Head of caudate nucleus (tissue), 42 donors: ENCODE measurements at regions not wholly inside any gene's neighbourhood (a gene's known extent, or its start where the extent isn't known, plus 50 kb on each side); places are given as distances from the start of the nearest gene placed in this dataset.
A peak's percentile ranks its signal among the peaks of the same experiment; 100 is the strongest.
"Not testable (repeated sequence)": the region's sequence is repeated elsewhere in the genome, so short reads cannot be mapped to it uniquely, and the experiment has no call there.

Experiments
- DNase-seq, 42 donors: peaks; one replicate each; pipeline versions ENCODE4 v3.0.0 to v3.0.0-alpha.2; 2020 to 2021; ENCODE audit warnings: mixed read lengths in 7 of 42
- intact Hi-C: fragments of 100-400 bp; cut with DNase I; formaldehyde crosslinking; loops from one replicate; pipeline ENCODE4 v1.15.0; 2022

DNA sequence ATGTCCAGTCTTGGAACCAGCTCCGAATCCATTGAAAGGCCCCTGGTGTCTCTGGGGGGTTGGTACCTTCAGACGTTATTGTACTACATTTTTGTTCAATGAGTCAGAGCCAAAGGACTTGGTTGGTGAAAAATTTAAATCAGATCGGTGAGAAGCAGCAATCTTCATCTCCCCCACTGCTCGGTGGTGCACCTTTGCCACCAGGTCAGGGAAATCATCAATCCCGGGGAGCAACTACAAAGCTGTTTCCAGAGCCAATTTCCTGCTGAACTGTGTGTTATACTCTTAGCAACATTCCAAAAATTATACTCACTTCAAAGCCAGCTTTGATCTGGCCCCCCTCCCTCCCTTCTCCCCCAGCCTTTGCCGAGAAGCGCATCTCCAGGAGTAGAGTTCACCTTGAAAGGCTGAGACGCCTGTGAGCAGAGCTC, 375.2 kb upstream of the WWC1 start:
- intact Hi-C loops = no loop called here
- no peak for DNase-seq

DNA sequence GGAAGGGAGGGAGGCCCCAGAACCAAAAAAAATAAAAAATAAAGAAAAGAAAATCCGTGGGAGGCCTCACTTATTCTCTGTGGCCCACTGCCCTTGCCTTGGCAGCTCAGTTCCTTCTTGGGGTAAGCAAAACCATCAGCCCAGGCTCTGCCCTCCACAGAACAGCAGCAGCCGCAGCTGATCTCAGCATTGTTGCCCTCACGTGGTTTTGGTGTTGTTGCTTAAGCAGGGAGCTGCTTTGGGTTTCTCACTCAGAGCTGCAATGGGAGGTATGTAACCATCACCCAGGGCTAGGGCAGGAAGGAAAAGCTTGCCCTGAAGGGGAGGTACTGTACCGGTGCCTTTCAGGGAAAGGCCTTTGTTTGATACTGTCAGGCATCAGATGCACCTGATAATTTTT, 374.7 kb upstream of the WWC1 start:
- intact Hi-C loops = no loop called here
- DNase-seq = peak in 19 of 42 donors; percentile 11 to 63 (median 31)

GRCh38 chr5:167918184-167918812, 373.1 kb upstream of the WWC1 start:
- DNase-seq = no peak
- intact Hi-C loops = no loop called here

GRCh38 chr5:167918813-167919483, 372.5 kb upstream of the WWC1 start:
- no peak for DNase-seq
- intact Hi-C loops = no loop called here

DNA sequence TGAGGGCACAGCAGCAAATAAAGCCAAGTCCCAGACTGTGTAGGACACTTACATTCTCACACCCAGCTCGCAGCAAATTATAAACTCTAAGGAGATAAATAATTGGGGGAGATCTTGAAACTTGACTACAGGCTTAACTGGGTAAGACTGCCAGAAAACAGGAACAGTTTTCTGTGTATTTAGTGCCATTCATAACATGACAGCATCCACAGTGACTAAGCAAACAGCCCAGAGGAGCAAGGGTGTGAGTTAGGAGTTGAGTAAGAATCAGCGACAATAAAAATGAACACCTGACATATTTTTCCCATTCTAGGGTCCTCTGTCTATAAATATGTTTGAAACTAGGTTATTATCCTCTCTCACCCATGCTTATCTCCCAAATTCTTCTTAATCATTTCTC, 370.9 kb upstream of the WWC1 start:
- intact Hi-C loops = no loop called here
- DNase-seq = no peak

- no peak for DNase-seq
- intact Hi-C loops = no loop called here
Observed at GRCh38 chr5:167921796-167922195, 369.6 kb upstream of the WWC1 start.

GRCh38 chr5:167923396-167923795, 368.0 kb upstream of the WWC1 start:
- DNase-seq = no peak
- intact Hi-C loops = no loop called here

GRCh38 chr5:167929841-167930240, 361.6 kb upstream of the WWC1 start:
- DNase-seq = no peak
- intact Hi-C loops = no loop called here

GRCh38 chr5:167934551-167934971, 356.9 kb upstream of the WWC1 start:
- intact Hi-C loops = no loop called here
- DNase-seq = peak in 6 of 42 donors; percentile 12 to 28 (median 17)

DNA sequence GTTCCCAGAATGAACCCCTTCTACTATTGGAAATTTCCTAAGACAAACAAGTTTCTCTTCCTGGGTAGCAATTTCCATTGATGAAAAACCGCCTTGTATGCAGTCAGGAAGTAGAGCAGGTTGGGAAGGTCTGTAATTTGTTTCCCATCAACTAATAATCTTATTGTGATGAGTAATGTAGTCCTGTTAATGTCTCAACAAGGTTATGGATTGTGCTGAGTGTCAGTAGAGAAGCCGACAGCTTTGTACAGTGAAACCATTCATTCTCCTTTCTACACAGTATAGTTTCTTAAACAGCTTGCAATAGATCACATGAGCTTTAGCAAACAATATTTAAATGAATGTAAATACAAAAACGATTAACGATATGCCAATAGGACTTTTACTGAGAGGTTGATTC, 355.4 kb upstream of the WWC1 start:
- DNase-seq = no peak
- intact Hi-C loops = no loop called here

GRCh38 chr5:167936944-167937634, 354.4 kb upstream of the WWC1 start:
- intact Hi-C loops = no loop called here
- DNase-seq = no peak

GRCh38 chr5:167937635-167937998, 353.8 kb upstream of the WWC1 start:
- DNase-seq = no peak
- intact Hi-C loops = no loop called here

DNA sequence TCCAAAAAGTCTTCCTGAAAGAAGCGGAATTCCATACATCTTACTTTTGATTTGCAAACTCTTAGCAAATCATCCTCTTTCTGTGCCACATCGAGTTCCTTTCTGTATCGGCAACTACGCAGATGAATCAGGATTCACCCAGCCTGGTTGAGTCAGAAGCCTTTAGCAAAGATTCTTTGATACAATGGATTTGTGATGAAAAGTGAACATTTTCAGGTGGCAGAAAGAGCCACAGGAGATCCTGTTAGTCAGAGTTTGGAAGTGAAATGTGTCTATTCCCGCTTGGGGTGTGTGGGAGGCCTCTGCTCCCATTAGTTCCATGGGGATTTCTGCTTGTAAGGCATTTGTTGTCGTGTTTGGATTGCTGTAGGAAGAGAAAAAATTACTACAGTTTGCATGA, 351.8 kb upstream of the WWC1 start:
- peak in 22 of 42 donors; percentile 3 to 73 (median 27) for DNase-seq
- intact Hi-C loops = no loop called here

DNA sequence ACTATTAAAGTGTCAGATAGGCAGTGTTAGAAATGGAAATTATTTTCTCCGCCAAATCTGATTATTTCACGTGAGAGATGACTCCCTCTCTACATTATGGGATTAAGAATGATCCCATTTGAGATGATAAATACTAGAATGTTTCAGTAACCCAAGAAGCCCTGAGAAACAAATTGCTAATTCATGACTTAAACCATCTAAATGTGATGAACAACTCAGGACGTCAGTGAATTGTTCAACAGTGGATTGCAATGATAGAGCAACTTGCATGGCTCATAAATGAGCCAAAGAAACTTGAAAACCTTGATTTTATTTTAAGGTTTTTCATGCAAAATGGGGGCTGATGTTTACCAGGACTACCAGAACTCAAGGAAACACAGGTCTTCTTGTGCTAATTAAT, 350.5 kb upstream of the WWC1 start:
- no peak for DNase-seq
- intact Hi-C loops = no loop called here

DNA sequence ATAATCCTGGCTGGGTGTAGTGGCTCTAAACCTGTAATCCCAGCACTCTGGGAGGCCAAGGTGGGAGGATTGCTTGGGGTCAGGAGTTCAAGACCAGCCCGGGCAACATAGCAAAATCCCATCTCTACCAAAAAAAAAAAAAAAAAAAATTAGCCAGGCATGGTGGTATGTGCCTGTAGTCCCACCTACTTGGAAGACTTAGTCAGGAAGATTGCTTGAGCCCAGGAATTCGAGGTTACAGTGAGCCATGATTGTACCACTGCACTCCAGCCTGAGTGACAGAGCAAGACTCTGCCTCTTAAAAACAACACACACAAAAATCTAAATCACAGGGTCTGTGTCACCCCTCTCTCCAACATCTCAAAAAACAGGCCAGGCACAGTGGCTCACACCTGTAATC, 349.9 kb upstream of the WWC1 start:
- intact Hi-C loops, DNase-seq: not testable (repeated sequence)

- intact Hi-C loops = no loop called here
Observed at GRCh38 chr5:167943343-167943742, 348.1 kb upstream of the WWC1 start.

GRCh38 chr5:167944121-167944852, 347.2 kb upstream of the WWC1 start:
- intact Hi-C loops = no loop called here
- DNase-seq = no peak

More at GRCh38 chr5:167943343-167943742, 348.1 kb upstream of the WWC1 start:
- DNase-seq = no peak

DNA sequence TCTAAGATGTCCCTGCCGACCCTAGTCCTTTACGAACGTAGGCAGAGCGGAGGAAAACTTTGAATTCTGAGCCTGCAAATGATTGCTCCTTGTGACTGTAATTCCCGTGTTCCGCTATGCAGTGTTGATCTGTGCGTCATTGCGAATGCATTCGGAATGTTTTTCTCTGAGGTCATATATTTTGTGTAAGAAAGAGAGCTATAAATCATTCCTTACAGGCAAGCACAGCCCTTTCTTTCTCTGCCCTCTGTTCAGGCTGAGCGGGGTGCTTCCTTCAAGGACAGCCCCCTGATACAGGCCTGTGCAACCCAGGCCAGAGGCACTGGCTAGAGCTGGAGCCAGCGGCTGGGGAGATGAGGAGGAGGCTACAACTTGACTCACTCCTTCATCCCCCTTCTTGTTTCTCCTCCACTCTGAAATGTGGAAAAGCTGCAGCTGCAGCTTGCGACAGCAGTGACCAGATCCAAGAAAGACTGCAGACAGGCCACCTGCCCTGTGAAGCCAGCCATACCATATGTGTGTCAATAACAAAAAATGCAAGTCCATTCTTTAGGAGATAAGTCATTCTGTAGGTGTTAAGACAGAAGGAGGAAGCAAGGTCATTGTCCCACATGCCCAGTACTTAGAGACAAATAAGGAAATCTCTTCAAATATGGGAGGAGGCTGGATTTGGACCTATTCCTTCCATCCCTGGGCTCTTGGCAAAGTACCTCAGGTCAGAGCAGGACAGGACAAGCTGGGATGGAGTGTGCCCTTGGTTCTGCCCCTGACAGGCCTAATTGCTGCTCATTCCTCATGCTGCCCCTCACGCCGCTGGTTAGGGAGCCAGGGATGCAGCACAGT, 345.7 kb upstream of the WWC1 start:
- DNase-seq = no peak
- intact Hi-C loops = no loop called here

DNA sequence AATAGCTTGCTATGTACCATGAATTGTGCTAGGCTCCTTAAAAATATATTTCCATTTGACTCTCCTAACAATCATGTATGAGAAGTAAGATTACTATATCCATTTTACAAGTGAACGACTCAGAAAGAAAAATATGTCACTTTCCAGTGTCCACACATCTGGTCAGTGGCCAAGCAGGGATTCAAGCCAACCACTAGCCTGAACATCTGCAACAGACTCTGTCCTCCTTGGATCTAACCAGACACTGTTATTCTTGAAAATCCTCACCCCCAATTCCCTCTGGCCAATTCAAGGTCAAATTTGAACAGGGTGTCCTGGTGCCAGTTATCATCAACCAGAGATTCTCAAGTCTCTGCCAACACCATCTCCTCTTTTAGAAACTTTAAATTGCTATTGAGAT, 344.1 kb upstream of the WWC1 start:
- DNase-seq = no peak
- intact Hi-C loops = no loop called here
